Testis (tissue), 2 donors: ENCODE measurements at regions not wholly inside any gene's neighbourhood (a gene's known extent, or its start where the extent isn't known, plus 50 kb on each side); places are given as distances from the start of the nearest gene placed in this dataset.
A peak's percentile ranks its signal among the peaks of the same experiment; 100 is the strongest.

Source experiments
- DNase-seq: peaks from one replicate; pipeline ENCODE4 v3.0.0-alpha.2; 2019
- H3K27ac ChIP-seq, 2 donors: fragments of 200-600 bp; sonication (generic); one replicate each; pipeline ENCODE4 v1.5.1; 2019
- H3K27me3 ChIP-seq: fragments of 200-600 bp; sonication (generic); one replicate; pipeline ENCODE4 v1.5.1; 2019
- H3K36me3 ChIP-seq: fragments of 200-600 bp; sonication (generic); one replicate; pipeline ENCODE4 v1.5.1; 2017; ENCODE audit warnings: low read depth; ENCODE audit errors: missing control alignments
- H3K4me1 ChIP-seq: fragments of 200-600 bp; sonication (generic); one replicate; pipeline ENCODE4 v1.5.1; 2019
- H3K4me3 ChIP-seq, 2 donors: fragments of 200-600 bp; sonication (generic); one replicate each; pipeline ENCODE4 v1.5.1; 2017 to 2019
- H3K9me3 ChIP-seq: fragments of 200-600 bp; sonication (generic); one replicate; pipeline ENCODE4 v1.5.1; 2017
- CTCF ChIP-seq, 3 experiments: fragments of 450-650 bp in 2 of 3; fragments of 200-600 bp in 1 of 3; sonication (generic) in 1 of 3; IDR thresholded peaks; one replicate each; pipeline ENCODE4 v1.5.1; 2016 to 2019; ENCODE audit warnings: antibody characterized with exemption in 3 of 3, mild to moderate bottlenecking in 2 of 3, moderate library complexity in 1 of 3
- POLR2A ChIP-seq: fragments of 450-650 bp; IDR thresholded peaks from one replicate; pipeline ENCODE4 v1.6.1; 2017; ENCODE audit warnings: antibody characterized with exemption, mild to moderate bottlenecking, moderate library complexity
- WGBS, 2 donors: methylation state at CpG; one replicate each; pipeline ENCODE4 v1.1.5; 2018; 5-methylcytosine and 5-hydroxymethylcytosine counted together
- intact Hi-C: fragments of 100-400 bp; cut with DNase I; formaldehyde crosslinking; loops from one replicate; pipeline ENCODE4 v1.15.1; 2023; ENCODE audit warnings: low total_unique reads

GRCh38 chr3:30184091-30184810 lies 422.1 kb upstream of the TGFBR2 start:
- H3K27ac ChIP-seq = peak overlapping the region in 1 of 2 donors; percentile 37
- no peaks in the 10 kb centered on the region for H3K4me1 ChIP-seq
- intact Hi-C loops = no loop called here
- 58 to 61% methylated on average over 1 of the region's 1 CpG for WGBS, 2 donors
- no peak overlapping the region for H3K4me3 ChIP-seq
- H3K27me3 ChIP-seq = no peaks in the 10 kb centered on the region
- DNase-seq = peak; percentile 65
- no peaks in the 10 kb centered on the region for H3K9me3 ChIP-seq
- H3K36me3 ChIP-seq = no peaks in the 10 kb centered on the region
- TF ChIP-seq CTCF (IDR thresholded peaks at IDR 0.05) (no peak), POLR2A (no peak)

GRCh38 chr3:30185872-30186271 lies 420.5 kb upstream of the TGFBR2 start:
- DNase-seq = no peak
- H3K36me3 ChIP-seq = no peaks in the 10 kb centered on the region
- no peak overlapping the region for H3K4me3 ChIP-seq
- no peaks in the 10 kb centered on the region for H3K27me3 ChIP-seq
- H3K27ac ChIP-seq = no peak overlapping the region
- H3K9me3 ChIP-seq = no peaks in the 10 kb centered on the region
- intact Hi-C loops = no loop called here
- TF ChIP-seq CTCF (IDR thresholded peaks at IDR 0.05) (no peak), POLR2A (no peak)
- no peaks in the 10 kb centered on the region for H3K4me1 ChIP-seq

GRCh38 chr3:30186741-30187219 lies 419.6 kb upstream of the TGFBR2 start:
- DNase-seq = no peak
- intact Hi-C loops = no loop called here
- H3K36me3 ChIP-seq = no peaks in the 10 kb centered on the region
- WGBS, 2 donors = 74 to 82% methylated on average over 3 of the region's 3 CpGs
- TF ChIP-seq POLR2A (no peak), CTCF (IDR thresholded peaks at IDR 0.05) (no peak)
- H3K9me3 ChIP-seq = no peaks in the 10 kb centered on the region
- H3K4me1 ChIP-seq = no peaks in the 10 kb centered on the region
- H3K27me3 ChIP-seq = no peaks in the 10 kb centered on the region
- no peak overlapping the region for H3K4me3 ChIP-seq
- no peak overlapping the region for H3K27ac ChIP-seq

GRCh38 chr3:30187366-30187765 lies 419.0 kb upstream of the TGFBR2 start:
- intact Hi-C loops = no loop called here
- H3K27ac ChIP-seq = no peak overlapping the region
- no peak overlapping the region for H3K4me3 ChIP-seq
- WGBS, 2 donors = 100% methylated on average over 2 of the region's 2 CpGs
- no peaks in the 10 kb centered on the region for H3K27me3 ChIP-seq
- H3K9me3 ChIP-seq = no peaks in the 10 kb centered on the region
- H3K36me3 ChIP-seq = no peaks in the 10 kb centered on the region
- no peaks in the 10 kb centered on the region for H3K4me1 ChIP-seq
- no peak for DNase-seq
- TF ChIP-seq POLR2A (no peak), CTCF (IDR thresholded peaks at IDR 0.05) (no peak)

- Histone ChIP-seq H3K36me3 (no peaks in the 10 kb centered on the region), H3K27me3 (no peaks in the 10 kb centered on the region), H3K9me3 (no peaks in the 10 kb centered on the region), H3K27ac (no peak overlapping the region), H3K4me1 (no peaks in the 10 kb centered on the region), H3K4me3 (no peak overlapping the region)
- TF ChIP-seq POLR2A (no peak), CTCF (IDR thresholded peaks at IDR 0.05) (no peak)
- WGBS, 2 donors = 67 to 100% methylated on average over 1 of the region's 1 CpG
- no peak for DNase-seq
- intact Hi-C loops = no loop called here
These were observed 417.7 kb upstream of the TGFBR2 start for GRCh38 chr3:30188713-30189112.
